GM23338 (cell line): ENCODE measurements at regions not wholly inside any gene's neighbourhood (a gene's known extent, or its start where the extent isn't known, plus 50 kb on each side); places are given as distances from the start of the nearest gene placed in this dataset.

Experiments
- ATAC-seq: fragments of 200-7000 bp; cut with Tn5 transposase; 3 replicates; pipeline ENCODE4 v1.9.1; 2020
- DNase-seq: peaks from one replicate; pipeline ENCODE4 v3.0.0-alpha.2; 2015; ENCODE audit warnings: low spot score
- H2AFZ ChIP-seq: fragments of 200-600 bp; sonication (generic); 2 replicates; pipeline ENCODE4 v1.8.0; 2016; ENCODE audit warnings: antibody characterized with exemption, mild to moderate bottlenecking, moderate library complexity
- H3F3A ChIP-seq: fragments of 200-600 bp; sonication (generic); replicated peaks from 2 replicates; pipeline ENCODE4 v1.8.0; 2017; ENCODE audit warnings: antibody characterized with exemption, mixed run types, low read depth
- H3K27ac ChIP-seq: fragments of 200-600 bp; sonication (generic); 2 replicates; pipeline ENCODE4 v1.6.1; 2016; ENCODE audit warnings: low read depth
- H3K27me3 ChIP-seq: fragments of 200-600 bp; sonication (generic); 2 replicates; pipeline ENCODE4 v1.8.0; 2016; ENCODE audit warnings: mild to moderate bottlenecking, mixed run types, moderate library complexity; ENCODE audit not compliant: insufficient read depth
- H3K36me3 ChIP-seq: fragments of 200-600 bp; sonication (generic); 2 replicates; pipeline ENCODE4 v1.8.0; 2016; ENCODE audit warnings: mild to moderate bottlenecking; ENCODE audit not compliant: insufficient read depth
- H3K4me1 ChIP-seq: fragments of 200-600 bp; sonication (generic); 2 replicates; pipeline ENCODE4 v1.8.0; 2016; ENCODE audit warnings: mild to moderate bottlenecking, moderate library complexity; ENCODE audit not compliant: insufficient read depth
- H3K4me2 ChIP-seq: fragments of 200-600 bp; sonication (generic); 2 replicates; pipeline ENCODE4 v1.7.1; 2017; ENCODE audit warnings: mixed run types
- H3K4me3 ChIP-seq: fragments of 200-600 bp; sonication (generic); 2 replicates; pipeline ENCODE4 v1.6.1; 2016; ENCODE audit warnings: mixed run types
- H3K79me2 ChIP-seq: fragments of 200-600 bp; sonication (generic); replicated peaks from 2 replicates; pipeline ENCODE4 v1.8.0; 2017; ENCODE audit warnings: mild to moderate bottlenecking; ENCODE audit not compliant: insufficient read depth
- H3K9me2 ChIP-seq: fragments of 200-600 bp; sonication (generic); 2 replicates; pipeline ENCODE4 v1.8.0; 2017; ENCODE audit not compliant: insufficient read depth
- H4K20me1 ChIP-seq: fragments of 200-600 bp; sonication (generic); replicated peaks from 2 replicates; pipeline ENCODE4 v1.8.0; 2017; ENCODE audit warnings: mild to moderate bottlenecking; ENCODE audit not compliant: insufficient read depth
- H3K27ac Mint-ChIP-seq: 2 replicates; pipeline ENCODE4 v1.8.0; 2020; ENCODE audit warnings: inconsistent platforms, mild to moderate bottlenecking, moderate library complexity, mixed read lengths
- H3K27me3 Mint-ChIP-seq: 3 replicates; pipeline ENCODE4 v1.8.0; 2022; ENCODE audit warnings: low read depth, mild to moderate bottlenecking, moderate library complexity, mixed read lengths, inconsistent platforms; ENCODE audit not compliant: insufficient read depth, poor library complexity
- H3K36me3 Mint-ChIP-seq: 3 replicates; pipeline ENCODE4 v1.8.0; 2021; ENCODE audit warnings: low read depth, mild to moderate bottlenecking, inconsistent platforms, moderate library complexity, mixed read lengths
- H3K4me1 Mint-ChIP-seq: 3 replicates; pipeline ENCODE4 v1.8.0; 2020; ENCODE audit warnings: mild to moderate bottlenecking, inconsistent platforms, mixed read lengths
- H3K4me3 Mint-ChIP-seq: 3 replicates; pipeline ENCODE4 v1.8.0; 2021; ENCODE audit warnings: moderate library complexity, mild to moderate bottlenecking, inconsistent platforms, mixed read lengths
- H3K9me3 Mint-ChIP-seq: 3 replicates; pipeline ENCODE4 v1.8.0; 2020; ENCODE audit warnings: moderate library complexity, mild to moderate bottlenecking, inconsistent platforms, mixed read lengths
- CREB1 ChIP-seq: fragments of 250-450 bp; sonication (Bioruptor Pico); IDR thresholded peaks from 2 replicates; pipeline ENCODE4 v1.5.0; 2020; ENCODE audit warnings: low read depth, mild to moderate bottlenecking, moderate library complexity
- CTCF ChIP-seq, 2 experiments: fragments of 200-600 bp in 1 of 2; sonication (generic) in 1 of 2; conservative IDR thresholded peaks; 2 replicates each; pipeline versions ENCODE4 v1.5.1 to v1.6.1; 2016 to 2017; ENCODE audit warnings: antibody characterized with exemption in 2 of 2, low read depth in 2 of 2, mild to moderate bottlenecking in 2 of 2, moderate library complexity in 1 of 2
- EZH2 ChIP-seq: fragments of 200-600 bp; sonication (generic); IDR thresholded peaks from one replicate; pipeline ENCODE4 v1.8.0; 2017; ENCODE audit warnings: antibody characterized with exemption, mild to moderate bottlenecking, low read depth; ENCODE audit not compliant: unreplicated experiment
- EZH2phosphoT487 ChIP-seq: fragments of 200-600 bp; sonication (generic); IDR thresholded peaks from one replicate; pipeline ENCODE4 v1.8.1; 2018; ENCODE audit warnings: antibody characterized with exemption; ENCODE audit not compliant: unreplicated experiment
- JUNB ChIP-seq: IDR thresholded peaks from one replicate; pipeline ENCODE4 v1.6.1; 2016; ENCODE audit warnings: antibody characterized with exemption; ENCODE audit not compliant: unreplicated experiment
- NANOG ChIP-seq: IDR thresholded peaks from 2 replicates; pipeline ENCODE4 v1.6.1; 2016; ENCODE audit warnings: antibody characterized with exemption, borderline replicate concordance
- POLR2AphosphoS5 ChIP-seq: IDR thresholded peaks from 2 replicates; pipeline ENCODE4 v1.6.1; 2016; ENCODE audit warnings: antibody characterized with exemption, low read depth
- STAT1 ChIP-seq: IDR thresholded peaks from one replicate; pipeline ENCODE4 v1.6.1; 2016; ENCODE audit warnings: antibody characterized with exemption; ENCODE audit not compliant: unreplicated experiment
- ZNF114 ChIP-seq: fragments of 250-450 bp; sonication (Bioruptor Pico); IDR thresholded peaks from 2 replicates; pipeline ENCODE4 v1.5.0; 2020; ENCODE audit warnings: mild to moderate bottlenecking, moderate library complexity
- ZNF331 ChIP-seq: fragments of 250-450 bp; sonication (Bioruptor Pico); IDR thresholded peaks from 2 replicates; pipeline ENCODE4 v1.5.0; 2020; ENCODE audit warnings: low read depth, mild to moderate bottlenecking, moderate library complexity
- ZNF462 ChIP-seq: fragments of 250-450 bp; sonication (Bioruptor Pico); IDR thresholded peaks from 2 replicates; pipeline ENCODE4 v1.5.0; 2020; ENCODE audit warnings: mild to moderate bottlenecking, moderate library complexity
- TF ChIP-seq, protein P1 (sequence below): IDR thresholded peaks from 2 replicates; pipeline ENCODE4 v1.6.1; 2016; ENCODE audit warnings: antibody characterized with exemption
- TF ChIP-seq, protein P2 (sequence below): IDR thresholded peaks from one replicate; pipeline ENCODE4 v1.6.1; 2018; ENCODE audit warnings: antibody characterized with exemption; ENCODE audit not compliant: unreplicated experiment

GRCh38 chr13:106789911-106790310 lies 222.0 kb upstream of the ARGLU1 start:
- Histone ChIP-seq H4K20me1 (no peaks in the 10 kb centered on the region), H3K27me3 (peaks cover 7% of the 10 kb centered on the region), H2AFZ (no peak overlapping the region), H3K27ac (no peak overlapping the region), H3K4me3 (no peak overlapping the region), H3K4me2 (no peak overlapping the region), H3K9me2 (peaks cover 2% of the 10 kb centered on the region; the same call in 1 of the 2 replicates), H3K4me1 (peaks cover 6% of the 10 kb centered on the region), H3K36me3 (no peaks in the 10 kb centered on the region), H3K79me2 (no peaks in the 10 kb centered on the region), H3F3A (no peaks in the 10 kb centered on the region)
- H3K4me1 Mint-ChIP-seq: peaks cover 2% of the 10 kb centered on the region; the same call in 1 of the 3 replicates
- no peak overlapping the region for H3K4me3 Mint-ChIP-seq
- H3K27ac Mint-ChIP-seq: no peak overlapping the region
- TF ChIP-seq ZNF331 (CRISPR knock-in tag): no peak
- no peak for TF ChIP-seq POLR2AphosphoS5
- no peak for TF ChIP-seq EZH2
- TF ChIP-seq ZNF114: no peak
- TF ChIP-seq CTCF (conservative IDR thresholded peaks at IDR 0.05; ENCODE audit: low read depth in 2 of 2): no peak
- no peak for TF ChIP-seq JUNB
- no peak for TF ChIP-seq NANOG
- TF ChIP-seq EZH2phosphoT487: no peak
- TF ChIP-seq, protein P1, sequence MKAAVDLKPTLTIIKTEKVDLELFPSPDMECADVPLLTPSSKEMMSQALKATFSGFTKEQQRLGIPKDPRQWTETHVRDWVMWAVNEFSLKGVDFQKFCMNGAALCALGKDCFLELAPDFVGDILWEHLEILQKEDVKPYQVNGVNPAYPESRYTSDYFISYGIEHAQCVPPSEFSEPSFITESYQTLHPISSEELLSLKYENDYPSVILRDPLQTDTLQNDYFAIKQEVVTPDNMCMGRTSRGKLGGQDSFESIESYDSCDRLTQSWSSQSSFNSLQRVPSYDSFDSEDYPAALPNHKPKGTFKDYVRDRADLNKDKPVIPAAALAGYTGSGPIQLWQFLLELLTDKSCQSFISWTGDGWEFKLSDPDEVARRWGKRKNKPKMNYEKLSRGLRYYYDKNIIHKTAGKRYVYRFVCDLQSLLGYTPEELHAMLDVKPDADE: no peak
- no peak for TF ChIP-seq ZNF462 (CRISPR knock-in tag)
- TF ChIP-seq CREB1 (CRISPR knock-in tag): no peak
- no peak for TF ChIP-seq STAT1
- TF ChIP-seq, protein P2, sequence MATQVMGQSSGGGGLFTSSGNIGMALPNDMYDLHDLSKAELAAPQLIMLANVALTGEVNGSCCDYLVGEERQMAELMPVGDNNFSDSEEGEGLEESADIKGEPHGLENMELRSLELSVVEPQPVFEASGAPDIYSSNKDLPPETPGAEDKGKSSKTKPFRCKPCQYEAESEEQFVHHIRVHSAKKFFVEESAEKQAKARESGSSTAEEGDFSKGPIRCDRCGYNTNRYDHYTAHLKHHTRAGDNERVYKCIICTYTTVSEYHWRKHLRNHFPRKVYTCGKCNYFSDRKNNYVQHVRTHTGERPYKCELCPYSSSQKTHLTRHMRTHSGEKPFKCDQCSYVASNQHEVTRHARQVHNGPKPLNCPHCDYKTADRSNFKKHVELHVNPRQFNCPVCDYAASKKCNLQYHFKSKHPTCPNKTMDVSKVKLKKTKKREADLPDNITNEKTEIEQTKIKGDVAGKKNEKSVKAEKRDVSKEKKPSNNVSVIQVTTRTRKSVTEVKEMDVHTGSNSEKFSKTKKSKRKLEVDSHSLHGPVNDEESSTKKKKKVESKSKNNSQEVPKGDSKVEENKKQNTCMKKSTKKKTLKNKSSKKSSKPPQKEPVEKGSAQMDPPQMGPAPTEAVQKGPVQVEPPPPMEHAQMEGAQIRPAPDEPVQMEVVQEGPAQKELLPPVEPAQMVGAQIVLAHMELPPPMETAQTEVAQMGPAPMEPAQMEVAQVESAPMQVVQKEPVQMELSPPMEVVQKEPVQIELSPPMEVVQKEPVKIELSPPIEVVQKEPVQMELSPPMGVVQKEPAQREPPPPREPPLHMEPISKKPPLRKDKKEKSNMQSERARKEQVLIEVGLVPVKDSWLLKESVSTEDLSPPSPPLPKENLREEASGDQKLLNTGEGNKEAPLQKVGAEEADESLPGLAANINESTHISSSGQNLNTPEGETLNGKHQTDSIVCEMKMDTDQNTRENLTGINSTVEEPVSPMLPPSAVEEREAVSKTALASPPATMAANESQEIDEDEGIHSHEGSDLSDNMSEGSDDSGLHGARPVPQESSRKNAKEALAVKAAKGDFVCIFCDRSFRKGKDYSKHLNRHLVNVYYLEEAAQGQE: no peak
- peaks cover 9% of the 10 kb centered on the region for H3K27me3 Mint-ChIP-seq
- DNase-seq (no peak), ATAC-seq (no peak)
- peaks cover 3% of the 10 kb centered on the region; the same call in 2 of the 3 replicates for H3K36me3 Mint-ChIP-seq
- H3K9me3 Mint-ChIP-seq: peaks cover 6% of the 10 kb centered on the region; the same call in 1 of the 3 replicates
